ENCODE measurements at regions not wholly inside any gene's neighbourhood (a gene's known extent, or its start where the extent isn't known, plus 50 kb on each side); places are given as distances from the start of the nearest gene placed in this dataset.

DNA sequence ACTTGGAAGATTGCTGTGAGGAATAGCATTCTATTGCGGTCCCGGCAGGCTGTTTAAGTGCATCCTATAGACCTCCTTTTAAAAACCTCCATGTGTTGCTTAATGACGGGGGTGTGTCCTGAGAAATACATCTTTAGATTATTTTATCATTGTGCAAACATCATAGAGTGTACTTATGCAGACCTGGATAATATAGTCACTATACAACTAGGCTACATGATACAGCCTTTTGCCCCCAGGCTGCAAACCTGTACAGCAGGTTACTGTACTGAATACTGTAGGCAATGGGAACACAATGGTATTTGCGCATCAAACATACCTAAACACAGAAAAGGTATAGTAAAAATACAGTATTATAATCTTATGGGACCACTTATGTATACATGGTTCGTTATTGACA is 175.6 kb downstream of the RNF144B start:
- Histone ChIP-seq H3K23me2 (ENCODE audit: low read depth, low read length) (peaks cover 2% of the 10 kb centered on the region; the same call in 1 of the 2 replicates), H3K56ac (replicated peaks; ENCODE audit: insufficient read length, low read depth, low read length) (no peak overlapping the region), H3K79me2 (ENCODE audit: control insufficient read depth in 1 of 2, insufficient read depth in 2 of 2, low read length in 2 of 2) (no peaks in the 10 kb centered on the region), H3K4ac (replicated peaks; ENCODE audit: insufficient read length, low read depth, low read length) (no peak overlapping the region), H4K8ac (ENCODE audit: extremely low read depth, insufficient read depth, low read length) (no peak overlapping the region), H2BK20ac (ENCODE audit: low read length) (no peak overlapping the region), H2BK12ac (ENCODE audit: low read depth, low read length) (no peak overlapping the region), H3K9me3 (ENCODE audit: insufficient read depth in 2 of 2, low read depth in 1 of 2, low read length in 1 of 2) (no peaks in the 10 kb centered on the region; a peak in 1 of 4 replicates), H2BK5ac (ENCODE audit: low read depth, low read length) (no peak overlapping the region), H3K4me2 (ENCODE audit: insufficient read depth in 1 of 2, low read depth in 2 of 2, low read length in 2 of 2) (no peak overlapping the region), H2AK5ac (ENCODE audit: low read depth, low read length) (no peak overlapping the region), H3K18ac (ENCODE audit: extremely low read depth, low read length) (no peak overlapping the region), H3K14ac (ENCODE audit: insufficient read length) (no peak overlapping the region), H3K36me3 (ENCODE audit: control insufficient read depth in 2 of 4, insufficient read depth in 4 of 4, low read length in 3 of 4) (no peaks in the 10 kb centered on the region), H4K91ac (replicated peaks; ENCODE audit: insufficient read length, low read length) (no peak overlapping the region), H2AFZ (ENCODE audit: low read length) (no peak overlapping the region), H4K20me1 (replicated peaks in 1 of 2; ENCODE audit: control insufficient read depth in 1 of 2, insufficient read depth in 2 of 2, low read length in 2 of 2) (no peaks in the 10 kb centered on the region), H3K9ac (replicated peaks in 1 of 4; ENCODE audit: extremely low read depth in 1 of 4, low read depth in 3 of 4, low read length in 3 of 4) (no peak overlapping the region), H3K4me1 (replicated peaks in 1 of 4; ENCODE audit: control insufficient read depth in 3 of 4, insufficient read depth in 4 of 4, low read length in 3 of 4) (no peaks in the 10 kb centered on the region), H3K27me3 (replicated peaks in 1 of 4; ENCODE audit: control insufficient read depth in 3 of 4, extremely low read depth in 1 of 4, insufficient read depth in 3 of 4, low read length in 3 of 4) (no peaks in the 10 kb centered on the region), H4K5ac (ENCODE audit: insufficient read length, low read depth, low read length) (no peak overlapping the region), H3K23ac (ENCODE audit: insufficient read length) (no peak overlapping the region), H3K4me3 (ENCODE audit: extremely low read depth in 1 of 4, insufficient read depth in 2 of 4, low read depth in 3 of 4, low read length in 4 of 4) (no peak overlapping the region), H3K27ac (ENCODE audit: low read depth, low read length) (no peak overlapping the region), H2BK120ac (replicated peaks; ENCODE audit: low read depth, low read length) (no peak overlapping the region), H3K79me1 (ENCODE audit: low read depth, low read length) (no peaks in the 10 kb centered on the region), H2BK15ac (ENCODE audit: low read length) (no peak overlapping the region)
- POLR2A ChIA-PET (ENCODE audit: partially characterized antibody), result no interaction called here
- CTCF ChIA-PET (ENCODE audit: partially characterized antibody), result no interaction called here
- TF ChIP-seq, protein P1, sequence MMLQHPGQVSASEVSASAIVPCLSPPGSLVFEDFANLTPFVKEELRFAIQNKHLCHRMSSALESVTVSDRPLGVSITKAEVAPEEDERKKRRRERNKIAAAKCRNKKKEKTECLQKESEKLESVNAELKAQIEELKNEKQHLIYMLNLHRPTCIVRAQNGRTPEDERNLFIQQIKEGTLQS (IDR thresholded peaks at IDR 0.05; ENCODE audit: insufficient read depth, low read depth, low read length), result no peak
- TF ChIP-seq CTBP2 (IDR thresholded peaks at IDR 0.05; ENCODE audit: borderline replicate concordance, insufficient read depth, insufficient read length, low read length), result no peak
- WGBS, 2 experiments (ENCODE audit: extremely low coverage in 1 of 2, insufficient coverage in 1 of 2, insufficient read length in 1 of 2, insufficient replicate concordance in 2 of 2, low coverage in 1 of 2, low lambda C conversion rate in 2 of 2, missing lambda C conversion rate in 1 of 2), result 92% methylated on average over 5 of the region's 5 CpGs; no CpG with 5 or more reads in 1 of the 2 experiments
- DNase-seq (ENCODE audit: low read depth in 1 of 2, low spot score in 2 of 2) (no peak), FAIRE-seq (no peak)

All from H1 (cell line).